ENCODE measurements at regions not wholly inside any gene's neighbourhood (a gene's known extent, or its start where the extent isn't known, plus 50 kb on each side); places are given as distances from the start of the nearest gene placed in this dataset.

- Histone ChIP-seq H3K36me3 (no peaks in the 10 kb centered on the region), H3K27ac (no peak overlapping the region), H3K9me3 (no peaks in the 10 kb centered on the region), H3K4me1 (no peaks in the 10 kb centered on the region), H3K27me3 (no peaks in the 10 kb centered on the region), H3K4me3 (no peak overlapping the region)
- no peak for DNase-seq (ENCODE audit: extremely low spot score in 2 of 2)
- TF ChIP-seq CTCF (IDR thresholded peaks at IDR 0.05) (no peak), POLR2A (IDR thresholded peaks at IDR 0.05) (no peak), POLR2AphosphoS5 (IDR thresholded peaks at IDR 0.05; ENCODE audit: insufficient read depth in 1 of 2, low read depth in 1 of 2) (no peak)
- intact Hi-C loops (cut with DNase I): no loop called here
These were observed 342.1 kb upstream of the ATP11B start for GRCh38 chr3:182450942-182451787.

- no peak overlapping the region for H3K27ac ChIP-seq
- H3K9me3 ChIP-seq: no peaks in the 10 kb centered on the region
- no peak for DNase-seq (ENCODE audit: extremely low spot score in 2 of 2)
These were observed 341.4 kb upstream of the ATP11B start for GRCh38 chr3:182451871-182452270.

GRCh38 chr3:182455011-182455410, 338.3 kb upstream of the ATP11B start:
- H3K36me3 ChIP-seq: no peaks in the 10 kb centered on the region
- intact Hi-C loops (cut with DNase I): no loop called here
- no peak for DNase-seq (ENCODE audit: extremely low spot score in 2 of 2)
- no peaks in the 10 kb centered on the region for H3K27me3 ChIP-seq
- H3K27ac ChIP-seq: no peak overlapping the region
- no peaks in the 10 kb centered on the region for H3K4me1 ChIP-seq
- no peak overlapping the region for H3K4me3 ChIP-seq
- TF ChIP-seq POLR2A (IDR thresholded peaks at IDR 0.05) (no peak), POLR2AphosphoS5 (IDR thresholded peaks at IDR 0.05; ENCODE audit: insufficient read depth in 1 of 2, low read depth in 1 of 2) (no peak), CTCF (IDR thresholded peaks at IDR 0.05) (no peak)
- H3K9me3 ChIP-seq: no peaks in the 10 kb centered on the region

More at GRCh38 chr3:182451871-182452270, 341.4 kb upstream of the ATP11B start:
- no peaks in the 10 kb centered on the region for H3K27me3 ChIP-seq
- H3K36me3 ChIP-seq: no peaks in the 10 kb centered on the region
- no peak for TF ChIP-seq CTCF (IDR thresholded peaks at IDR 0.05)
- no peak for TF ChIP-seq POLR2AphosphoS5 (IDR thresholded peaks at IDR 0.05; ENCODE audit: insufficient read depth in 1 of 2, low read depth in 1 of 2)
- TF ChIP-seq POLR2A (IDR thresholded peaks at IDR 0.05): no peak
- intact Hi-C loops (cut with DNase I): no loop called here
- H3K4me1 ChIP-seq: no peaks in the 10 kb centered on the region
- no peak overlapping the region for H3K4me3 ChIP-seq

DNA sequence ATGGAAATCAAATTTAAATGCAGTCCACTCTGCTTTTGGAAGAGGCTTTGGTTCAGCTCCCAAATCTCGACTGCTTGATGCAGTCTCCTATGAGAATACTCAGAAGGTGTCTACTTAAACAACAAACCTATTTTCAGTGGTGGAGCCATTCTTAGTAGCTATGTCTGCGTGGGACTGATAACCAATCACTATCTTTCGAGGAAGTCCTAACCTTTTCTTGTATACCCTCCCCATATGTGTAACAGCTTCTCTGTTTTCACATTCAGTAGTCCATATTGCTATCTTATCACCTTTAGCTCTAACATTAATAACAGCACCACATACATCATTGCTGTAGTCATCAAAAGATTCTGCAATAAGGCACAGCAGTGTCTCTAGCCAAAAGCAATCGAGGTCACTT, 333.0 kb upstream of the ATP11B start:
- intact Hi-C loops (cut with DNase I): no loop called here
- TF ChIP-seq POLR2A (IDR thresholded peaks at IDR 0.05) (no peak), CTCF (IDR thresholded peaks at IDR 0.05) (no peak), POLR2AphosphoS5 (IDR thresholded peaks at IDR 0.05; ENCODE audit: insufficient read depth in 1 of 2, low read depth in 1 of 2) (no peak)
- Histone ChIP-seq H3K4me3 (no peak overlapping the region), H3K27me3 (no peaks in the 10 kb centered on the region), H3K27ac (no peak overlapping the region), H3K9me3 (no peaks in the 10 kb centered on the region), H3K36me3 (no peaks in the 10 kb centered on the region), H3K4me1 (no peaks in the 10 kb centered on the region)
- no peak for DNase-seq (ENCODE audit: extremely low spot score in 2 of 2)

GRCh38 chr3:182462152-182462551, 331.2 kb upstream of the ATP11B start:
- Histone ChIP-seq H3K4me3 (no peak overlapping the region), H3K27me3 (no peaks in the 10 kb centered on the region), H3K27ac (no peak overlapping the region), H3K9me3 (no peaks in the 10 kb centered on the region), H3K36me3 (no peaks in the 10 kb centered on the region), H3K4me1 (no peaks in the 10 kb centered on the region)
- DNase-seq (ENCODE audit: extremely low spot score in 2 of 2): no peak
- no peak for TF ChIP-seq CTCF (IDR thresholded peaks at IDR 0.05)
- TF ChIP-seq POLR2AphosphoS5 (IDR thresholded peaks at IDR 0.05; ENCODE audit: insufficient read depth in 1 of 2, low read depth in 1 of 2): no peak
- TF ChIP-seq POLR2A (IDR thresholded peaks at IDR 0.05): no peak
- intact Hi-C loops (cut with DNase I): no loop called here

Data from vagina (tissue), 2 donors.